ENCODE measurements at regions not wholly inside any gene's neighbourhood (a gene's known extent, or its start where the extent isn't known, plus 50 kb on each side); places are given as distances from the start of the nearest gene placed in this dataset.

DNA sequence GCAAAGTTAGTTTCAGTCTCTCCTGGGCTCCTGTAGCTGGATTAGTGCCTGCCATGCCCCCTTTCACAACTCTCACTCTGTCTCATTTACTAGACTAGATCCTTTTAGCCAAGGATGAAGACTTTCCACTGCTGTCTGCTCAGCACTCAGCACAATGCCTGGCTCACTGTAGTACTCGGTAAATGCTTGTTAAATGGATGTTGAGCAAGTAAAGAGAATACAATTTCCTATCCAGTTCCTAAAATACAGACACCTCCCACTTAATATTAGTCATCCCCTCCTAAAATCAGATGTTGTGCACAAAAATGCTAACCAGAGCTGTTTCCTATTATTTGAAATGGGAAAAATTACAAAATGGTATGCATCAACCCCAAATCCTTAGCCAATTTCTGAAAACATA, 195.8 kb downstream of the SREK1 start:
- DNase-seq (ENCODE audit: extremely low read depth, low read depth): no peak
- TF ChIP-seq, protein P1, sequence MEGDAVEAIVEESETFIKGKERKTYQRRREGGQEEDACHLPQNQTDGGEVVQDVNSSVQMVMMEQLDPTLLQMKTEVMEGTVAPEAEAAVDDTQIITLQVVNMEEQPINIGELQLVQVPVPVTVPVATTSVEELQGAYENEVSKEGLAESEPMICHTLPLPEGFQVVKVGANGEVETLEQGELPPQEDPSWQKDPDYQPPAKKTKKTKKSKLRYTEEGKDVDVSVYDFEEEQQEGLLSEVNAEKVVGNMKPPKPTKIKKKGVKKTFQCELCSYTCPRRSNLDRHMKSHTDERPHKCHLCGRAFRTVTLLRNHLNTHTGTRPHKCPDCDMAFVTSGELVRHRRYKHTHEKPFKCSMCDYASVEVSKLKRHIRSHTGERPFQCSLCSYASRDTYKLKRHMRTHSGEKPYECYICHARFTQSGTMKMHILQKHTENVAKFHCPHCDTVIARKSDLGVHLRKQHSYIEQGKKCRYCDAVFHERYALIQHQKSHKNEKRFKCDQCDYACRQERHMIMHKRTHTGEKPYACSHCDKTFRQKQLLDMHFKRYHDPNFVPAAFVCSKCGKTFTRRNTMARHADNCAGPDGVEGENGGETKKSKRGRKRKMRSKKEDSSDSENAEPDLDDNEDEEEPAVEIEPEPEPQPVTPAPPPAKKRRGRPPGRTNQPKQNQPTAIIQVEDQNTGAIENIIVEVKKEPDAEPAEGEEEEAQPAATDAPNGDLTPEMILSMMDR (IDR thresholded peaks at IDR 0.05; ENCODE audit: low read depth, low read length): no peak

DNA sequence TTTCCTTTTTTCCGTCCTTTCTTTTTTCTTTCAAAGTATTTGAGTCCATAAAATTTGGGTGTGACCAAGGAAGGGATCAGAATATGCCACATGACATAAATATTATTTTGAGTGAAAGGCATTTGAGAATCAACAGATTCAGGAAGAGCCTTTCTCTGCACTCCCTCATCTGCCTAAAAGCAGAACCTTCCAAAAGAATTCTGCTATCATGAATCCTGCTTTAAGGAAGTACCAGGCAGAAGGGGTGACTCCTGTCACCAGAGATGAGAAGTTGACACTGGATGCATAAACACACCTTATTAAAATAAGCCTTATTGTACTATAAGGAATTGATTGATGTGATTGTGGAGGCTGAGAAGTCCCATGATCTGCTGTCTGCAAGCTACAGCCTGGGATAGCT, 196.7 kb downstream of the SREK1 start:
- TF ChIP-seq, protein P1 (IDR thresholded peaks at IDR 0.05; ENCODE audit: low read depth, low read length): no peak
- DNase-seq (ENCODE audit: extremely low read depth, low read depth): no peak

DNA sequence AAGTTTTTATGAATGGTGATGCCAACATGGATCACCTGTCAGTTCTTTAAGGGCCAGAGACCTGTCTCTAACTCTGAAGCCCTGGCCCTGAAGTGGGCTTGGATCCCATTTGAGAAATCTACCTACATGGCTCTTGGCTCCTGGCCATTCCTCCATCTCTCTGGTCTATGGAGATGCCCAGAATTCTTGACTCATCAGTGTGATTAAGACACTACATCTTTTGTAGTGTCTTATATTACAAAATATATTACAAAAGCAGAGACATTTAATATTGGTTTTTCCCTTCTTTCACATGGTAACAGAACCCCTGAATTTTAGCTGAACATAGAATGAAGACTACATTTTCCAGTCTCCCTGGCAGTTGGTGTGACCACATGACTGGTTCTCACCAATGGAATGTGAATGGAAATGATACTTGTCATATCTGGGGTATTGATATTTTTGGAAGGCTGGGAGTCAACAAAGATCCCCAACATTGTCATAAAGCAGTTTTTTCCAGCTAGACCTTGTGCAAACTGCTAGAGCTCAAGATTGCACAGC, 198.3 kb downstream of the SREK1 start:
- DNase-seq (ENCODE audit: extremely low read depth, low read depth): no peak
- TF ChIP-seq, protein P1 (IDR thresholded peaks at IDR 0.05; ENCODE audit: low read depth, low read length): no peak

DNA sequence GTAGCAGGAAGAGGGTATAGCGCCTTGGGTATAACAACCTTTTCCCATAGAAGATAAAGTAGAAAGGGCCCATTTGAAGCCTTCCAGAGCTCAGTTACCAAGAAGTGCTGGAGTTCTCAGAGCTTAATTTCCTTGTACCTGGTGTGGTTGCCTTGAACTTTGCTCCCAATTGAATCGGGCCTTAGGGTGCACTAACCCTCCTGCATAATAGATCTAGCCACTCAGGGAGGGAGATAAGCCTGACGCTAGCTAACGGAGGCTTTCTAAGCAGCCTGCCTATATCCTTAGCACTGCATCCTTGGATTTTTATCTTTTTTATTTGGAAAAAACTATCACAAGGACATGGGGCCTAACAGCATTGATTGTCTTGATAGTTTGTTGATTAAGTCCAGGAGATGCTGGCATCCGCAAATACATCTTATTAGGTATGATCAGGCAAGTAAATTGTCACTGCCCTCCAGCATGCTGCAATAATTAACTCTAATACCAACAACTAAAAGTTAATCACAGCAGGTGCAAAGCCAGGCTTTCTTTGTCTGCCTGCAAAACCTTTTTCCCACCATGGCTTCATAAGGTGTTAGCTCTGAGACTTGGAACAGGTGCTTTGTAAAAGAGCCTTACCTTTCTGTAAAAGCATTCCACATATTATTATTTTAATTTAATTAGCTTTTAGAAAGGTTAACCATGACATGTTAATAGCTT, 199.4 kb downstream of the SREK1 start:
- TF ChIP-seq, protein P1 (IDR thresholded peaks at IDR 0.05; ENCODE audit: low read depth, low read length): no peak
- no peak for DNase-seq (ENCODE audit: extremely low read depth, low read depth)

DNA sequence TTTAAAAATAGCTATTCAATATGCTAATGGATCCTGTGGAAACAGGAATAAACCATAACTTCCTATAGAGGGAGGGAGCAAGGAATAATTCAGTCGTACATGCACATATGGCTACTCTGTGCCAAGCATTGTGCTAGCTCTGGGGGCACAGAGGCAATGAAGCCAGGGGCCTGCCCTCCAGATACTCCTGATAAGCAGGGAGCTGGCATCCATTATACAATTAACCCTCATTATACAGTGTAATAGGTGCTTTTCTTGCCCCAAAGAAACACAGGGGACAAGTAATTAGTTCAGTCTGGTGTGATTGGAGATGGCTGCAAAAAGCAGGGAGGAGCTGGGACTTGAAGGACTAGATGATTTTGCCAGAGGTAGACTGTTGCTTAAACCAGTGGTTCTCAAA, 200.4 kb downstream of the SREK1 start:
- no peak for DNase-seq (ENCODE audit: extremely low read depth, low read depth)
- TF ChIP-seq, protein P1 (IDR thresholded peaks at IDR 0.05; ENCODE audit: low read depth, low read length): no peak

DNA sequence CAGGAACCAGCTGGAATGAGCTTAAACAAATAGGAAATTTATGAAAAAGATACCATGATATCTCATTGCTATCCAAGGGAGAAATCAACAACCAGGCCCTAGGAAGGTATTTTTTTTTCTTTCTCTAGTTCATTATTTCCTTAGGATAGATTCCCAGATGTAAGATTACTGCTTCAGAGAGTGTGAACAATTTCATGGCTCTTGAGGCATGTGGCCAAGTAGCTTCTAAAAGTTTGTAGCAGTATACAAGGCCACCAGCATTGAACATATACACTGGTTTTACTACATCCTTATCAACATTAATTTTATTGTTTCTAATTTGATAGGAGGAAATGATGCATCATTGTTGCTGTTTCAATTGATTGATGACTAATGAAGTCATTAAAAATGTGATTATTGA, 201.2 kb downstream of the SREK1 start:
- TF ChIP-seq, protein P1 (IDR thresholded peaks at IDR 0.05; ENCODE audit: low read depth, low read length): no peak
- DNase-seq (ENCODE audit: extremely low read depth, low read depth): no peak

DNA sequence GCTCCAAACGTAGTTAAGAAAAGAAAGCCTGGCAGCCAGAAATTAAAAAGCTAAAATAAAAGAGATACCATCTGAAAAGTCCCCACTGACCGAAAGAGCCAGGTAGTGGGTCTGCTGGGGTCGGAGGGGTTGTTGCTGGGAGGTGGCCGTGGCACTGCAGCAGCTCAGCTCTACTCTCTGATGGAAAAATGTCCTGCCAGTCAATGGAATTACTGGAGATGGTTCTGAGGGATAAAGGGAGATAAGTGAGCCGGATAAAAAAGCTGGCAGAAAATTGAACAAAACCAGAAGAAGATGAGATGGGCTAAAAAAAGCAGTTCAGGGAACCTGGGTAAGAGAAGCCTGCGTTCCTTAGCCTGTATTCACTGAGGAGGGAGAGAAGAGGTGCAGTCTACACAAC, 202.8 kb downstream of the SREK1 start:
- no peak for DNase-seq (ENCODE audit: extremely low read depth, low read depth)

More for the DNA sequence above, 202.8 kb downstream of the SREK1 start:
- TF ChIP-seq, protein P1 (IDR thresholded peaks at IDR 0.05; ENCODE audit: low read depth, low read length): no peak

Data from AG09319 (cell line).